GM23248 (cell line): ENCODE measurements at regions not wholly inside any gene's neighbourhood (a gene's known extent, or its start where the extent isn't known, plus 50 kb on each side); places are given as distances from the start of the nearest gene placed in this dataset.

ENCODE experiments used
- DNase-seq: peaks from one replicate; pipeline ENCODE4 v3.0.0-alpha.2; 2015
- H2AFZ ChIP-seq: fragments of 200-600 bp; sonication (generic); 2 replicates; pipeline ENCODE4 v1.6.1; 2016; ENCODE audit warnings: antibody characterized with exemption
- H3F3A ChIP-seq: fragments of 200-600 bp; sonication (generic); 2 replicates; pipeline ENCODE4 v1.6.1; 2016; ENCODE audit warnings: mild to moderate bottlenecking, antibody characterized with exemption, mixed run types; ENCODE audit not compliant: insufficient read depth
- H3K27ac ChIP-seq: fragments of 200-600 bp; sonication (generic); 2 replicates; pipeline ENCODE4 v1.5.1; 2016; ENCODE audit warnings: mild to moderate bottlenecking
- H3K27me3 ChIP-seq: fragments of 200-600 bp; sonication (generic); replicated peaks from 2 replicates; pipeline ENCODE4 v1.6.1; 2016; ENCODE audit warnings: mild to moderate bottlenecking; ENCODE audit not compliant: insufficient read depth
- H3K36me3 ChIP-seq: fragments of 200-600 bp; sonication (generic); 2 replicates; pipeline ENCODE4 v1.6.1; 2016; ENCODE audit warnings: low read depth, mild to moderate bottlenecking
- H3K4me1 ChIP-seq: fragments of 200-600 bp; sonication (generic); 2 replicates; pipeline ENCODE4 v1.6.1; 2016; ENCODE audit warnings: mild to moderate bottlenecking; ENCODE audit not compliant: insufficient read depth
- H3K4me2 ChIP-seq: fragments of 200-600 bp; sonication (generic); one replicate; pipeline ENCODE4 v1.6.1; 2016; ENCODE audit warnings: mild to moderate bottlenecking; ENCODE audit not compliant: unreplicated experiment
- H3K4me3 ChIP-seq: fragments of 200-600 bp; sonication (generic); 2 replicates; pipeline ENCODE4 v1.5.1; 2016; ENCODE audit warnings: mild to moderate bottlenecking
- H3K79me2 ChIP-seq: fragments of 200-600 bp; sonication (generic); 2 replicates; pipeline ENCODE4 v1.6.1; 2016; ENCODE audit warnings: mild to moderate bottlenecking; ENCODE audit not compliant: insufficient read depth
- H3K9ac ChIP-seq: fragments of 200-600 bp; sonication (generic); 2 replicates; pipeline ENCODE4 v1.6.1; 2016; ENCODE audit warnings: mild to moderate bottlenecking
- H3K9me2 ChIP-seq: fragments of 200-600 bp; sonication (generic); 2 replicates; pipeline ENCODE4 v1.6.1; 2016; ENCODE audit warnings: mixed run types, mild to moderate bottlenecking, moderate library complexity; ENCODE audit not compliant: insufficient read depth
- H3K9me3 ChIP-seq: fragments of 200-600 bp; sonication (generic); one replicate; pipeline ENCODE4 v1.6.1; 2017; ENCODE audit warnings: low read depth
- H4K20me1 ChIP-seq: fragments of 200-600 bp; sonication (generic); 2 replicates; pipeline ENCODE4 v1.6.0; 2016; ENCODE audit not compliant: insufficient read depth
- EZH2 ChIP-seq: fragments of 200-600 bp; sonication (generic); IDR thresholded peaks from 2 replicates; pipeline ENCODE4 v1.6.1; 2018; ENCODE audit warnings: antibody characterized with exemption, mild to moderate bottlenecking; ENCODE audit not compliant: insufficient read depth, poor library complexity, severe bottlenecking
- EZH2phosphoT487 ChIP-seq: fragments of 200-600 bp; sonication (generic); IDR thresholded peaks from 2 replicates; pipeline ENCODE4 v1.6.1; 2018; ENCODE audit warnings: antibody characterized with exemption, moderate library complexity, mild to moderate bottlenecking, low read depth; ENCODE audit not compliant: insufficient read depth
- WGBS, 2 experiments: methylation state at CpG; one replicate each; pipeline ENCODE4 v1.1.6; 2015 to 2017; ENCODE audit warnings: low lambda C conversion rate in 2 of 2, low coverage in 1 of 2; ENCODE audit errors: missing lambda C conversion rate in 2 of 2; 5-methylcytosine and 5-hydroxymethylcytosine counted together
- in situ Hi-C: fragments of 300-500 bp; cut with MboI; formaldehyde crosslinking; loops from 2 replicates; pipeline ENCODE4 v1.15.0; 2020

- TF ChIP-seq EZH2 (no peak), EZH2phosphoT487 (no peak)
- H4K20me1 ChIP-seq, result no peaks in the 10 kb centered on the region
- no peak overlapping the region for H3K4me2 ChIP-seq
- no peaks in the 10 kb centered on the region for H3K9me3 ChIP-seq
- H3K79me2 ChIP-seq, result no peaks in the 10 kb centered on the region
- no peak overlapping the region for H3K27ac ChIP-seq
- in situ Hi-C loops, result no loop called here
- no peaks in the 10 kb centered on the region for H3K36me3 ChIP-seq
- H3F3A ChIP-seq, result no peaks in the 10 kb centered on the region
- H3K27me3 ChIP-seq, result no peaks in the 10 kb centered on the region
- H3K9ac ChIP-seq, result no peak overlapping the region
- H2AFZ ChIP-seq, result no peak overlapping the region
- WGBS, 2 experiments, result 20 to 24% methylated on average over 3 of the region's 3 CpGs
- H3K9me2 ChIP-seq, result no peaks in the 10 kb centered on the region
- no peak for DNase-seq
- no peaks in the 10 kb centered on the region for H3K4me1 ChIP-seq
- H3K4me3 ChIP-seq, result no peak overlapping the region
Measured at GRCh38 chr13:91278291-91278690, 69.2 kb upstream of the MIR17HG start.

GRCh38 chr13:91278888-91279287 lies 68.6 kb upstream of the MIR17HG start:
- Histone ChIP-seq H3K27me3 (no peaks in the 10 kb centered on the region), H3K9me3 (no peaks in the 10 kb centered on the region), H3F3A (no peaks in the 10 kb centered on the region), H3K9me2 (no peaks in the 10 kb centered on the region), H3K36me3 (no peaks in the 10 kb centered on the region), H3K9ac (no peak overlapping the region), H4K20me1 (no peaks in the 10 kb centered on the region), H3K27ac (no peak overlapping the region), H3K4me3 (no peak overlapping the region), H3K4me2 (no peak overlapping the region), H3K79me2 (no peaks in the 10 kb centered on the region), H2AFZ (no peak overlapping the region), H3K4me1 (no peaks in the 10 kb centered on the region)
- TF ChIP-seq EZH2phosphoT487 (no peak), EZH2 (no peak)
- WGBS, 2 experiments, result 10 to 22% methylated on average over 2 of the region's 2 CpGs
- in situ Hi-C loops, result no loop called here
- DNase-seq, result no peak

GRCh38 chr13:91280801-91281200 lies 66.7 kb upstream of the MIR17HG start:
- no peak overlapping the region for H3K27ac ChIP-seq
- 11 to 23% methylated on average over 2 of the region's 2 CpGs for WGBS, 2 experiments
- no peaks in the 10 kb centered on the region for H4K20me1 ChIP-seq
- no peak for TF ChIP-seq EZH2phosphoT487
- no peak for TF ChIP-seq EZH2
- no peaks in the 10 kb centered on the region for H3K9me2 ChIP-seq
- H2AFZ ChIP-seq, result no peak overlapping the region
- in situ Hi-C loops, result no loop called here
- H3K36me3 ChIP-seq, result no peaks in the 10 kb centered on the region
- no peak overlapping the region for H3K4me2 ChIP-seq
- no peak overlapping the region for H3K9ac ChIP-seq
- no peak overlapping the region for H3K4me3 ChIP-seq
- H3K4me1 ChIP-seq, result no peaks in the 10 kb centered on the region
- peak; percentile 1 for DNase-seq
- no peaks in the 10 kb centered on the region for H3K9me3 ChIP-seq
- H3K27me3 ChIP-seq, result no peaks in the 10 kb centered on the region
- no peaks in the 10 kb centered on the region for H3K79me2 ChIP-seq
- H3F3A ChIP-seq, result no peaks in the 10 kb centered on the region

- H3K4me1 ChIP-seq, result no peaks in the 10 kb centered on the region
- TF ChIP-seq EZH2, result no peak
- no peak for TF ChIP-seq EZH2phosphoT487
- H3K27me3 ChIP-seq, result no peaks in the 10 kb centered on the region
- H3K4me3 ChIP-seq, result no peak overlapping the region
- no peak for DNase-seq
- no peak overlapping the region for H3K27ac ChIP-seq
- no peaks in the 10 kb centered on the region for H3K79me2 ChIP-seq
- no peak overlapping the region for H2AFZ ChIP-seq
- H4K20me1 ChIP-seq, result no peaks in the 10 kb centered on the region
- H3F3A ChIP-seq, result no peaks in the 10 kb centered on the region
- H3K9me3 ChIP-seq, result no peaks in the 10 kb centered on the region
- 53 to 59% methylated on average over 10 of the region's 10 CpGs for WGBS, 2 experiments
- in situ Hi-C loops, result no loop called here
- H3K4me2 ChIP-seq, result no peak overlapping the region
- H3K9me2 ChIP-seq, result no peaks in the 10 kb centered on the region
- no peak overlapping the region for H3K9ac ChIP-seq
- no peaks in the 10 kb centered on the region for H3K36me3 ChIP-seq
Measured at GRCh38 chr13:91284335-91284734, 63.2 kb upstream of the MIR17HG start.

- Histone ChIP-seq H3K27ac (no peak overlapping the region), H3K4me2 (no peak overlapping the region), H3K36me3 (no peaks in the 10 kb centered on the region), H2AFZ (no peak overlapping the region), H3K27me3 (no peaks in the 10 kb centered on the region), H3K79me2 (no peaks in the 10 kb centered on the region), H3K9me2 (no peaks in the 10 kb centered on the region), H3K4me3 (no peak overlapping the region), H3K9ac (no peak overlapping the region), H4K20me1 (no peaks in the 10 kb centered on the region), H3F3A (no peaks in the 10 kb centered on the region), H3K9me3 (no peaks in the 10 kb centered on the region), H3K4me1 (no peaks in the 10 kb centered on the region)
- in situ Hi-C loops, result no loop called here
- no peak for DNase-seq
- no peak for TF ChIP-seq EZH2
- no peak for TF ChIP-seq EZH2phosphoT487
- WGBS, 2 experiments, result 13 to 14% methylated on average over 1 of the region's 1 CpG
Measured at GRCh38 chr13:91286317-91286716, 61.2 kb upstream of the MIR17HG start.
